NOMO-1 (cell line): ENCODE measurements at regions not wholly inside any gene's neighbourhood (a gene's known extent, or its start where the extent isn't known, plus 50 kb on each side); places are given as distances from the start of the nearest gene placed in this dataset.

Source experiments
- DNase-seq, 2 experiments: peaks; one replicate each; lab custom pipeline; 2025; ENCODE audit not compliant: unreplicated experiment in 2 of 2; lab: John Stamatoyannopoulos, UW

DNA sequence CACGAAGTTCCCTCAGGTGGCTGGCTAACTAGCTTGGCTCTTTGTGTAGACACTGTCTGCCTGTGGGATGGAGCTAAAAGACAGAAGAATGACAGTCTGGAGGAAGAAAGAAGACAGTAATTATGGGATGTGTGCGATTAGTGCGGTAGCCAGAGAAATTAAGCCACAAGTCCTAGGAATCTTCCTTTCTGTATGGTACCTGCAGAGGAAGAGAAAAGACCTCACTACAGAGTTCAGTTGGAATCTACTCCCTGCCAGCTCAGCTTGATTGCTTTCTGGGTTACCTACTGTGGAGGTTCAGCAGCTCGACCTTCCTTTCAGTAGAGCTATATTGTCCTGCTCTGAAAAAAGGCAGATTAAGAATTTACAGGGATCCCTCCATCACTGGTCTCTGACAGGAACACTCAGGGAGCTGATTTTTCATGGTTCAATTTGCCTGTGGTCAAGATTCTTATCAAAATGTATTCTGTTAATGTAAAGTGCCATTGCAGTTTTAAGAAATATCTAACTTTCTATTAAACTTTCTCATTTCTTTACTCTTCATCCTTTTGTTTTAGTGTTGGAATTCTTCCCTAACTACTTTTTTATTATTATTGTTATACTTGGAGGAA, 187.2 kb downstream of the CENPW start:
- DNase-seq: no peak

DNA sequence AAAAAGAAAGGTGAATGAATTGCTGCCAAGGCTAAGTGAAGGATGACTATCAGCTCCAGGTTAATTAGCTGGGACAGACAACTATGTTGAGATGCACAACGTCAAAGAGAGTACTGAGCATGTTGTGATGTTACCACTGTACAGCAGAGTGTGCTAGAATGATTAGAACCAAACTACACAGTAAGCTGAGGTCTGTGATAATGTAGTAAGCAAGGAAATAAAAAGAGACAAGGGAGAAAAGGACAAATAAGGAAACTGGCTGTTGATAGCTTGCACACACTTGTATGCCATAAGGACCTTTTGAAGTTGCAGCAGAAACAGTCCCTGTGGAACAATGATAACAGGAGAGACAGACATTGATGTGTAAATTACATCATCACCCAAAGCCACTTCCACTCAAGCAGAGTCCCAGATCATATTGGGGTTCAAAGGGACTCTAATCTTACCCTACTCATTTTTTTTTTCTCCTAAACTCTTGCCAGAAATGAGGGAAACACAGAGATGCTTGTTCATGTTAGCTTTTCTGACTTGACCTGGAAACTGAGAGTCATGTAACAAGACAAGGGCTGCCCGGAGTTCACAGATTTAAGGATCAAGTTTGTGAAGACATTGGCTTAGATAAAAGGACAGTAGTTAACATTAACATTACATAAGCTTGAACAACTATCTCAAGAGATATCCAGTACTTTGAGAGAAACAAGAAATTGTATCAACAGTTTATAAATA, 189.9 kb downstream of the CENPW start:
- DNase-seq: no peak

DNA sequence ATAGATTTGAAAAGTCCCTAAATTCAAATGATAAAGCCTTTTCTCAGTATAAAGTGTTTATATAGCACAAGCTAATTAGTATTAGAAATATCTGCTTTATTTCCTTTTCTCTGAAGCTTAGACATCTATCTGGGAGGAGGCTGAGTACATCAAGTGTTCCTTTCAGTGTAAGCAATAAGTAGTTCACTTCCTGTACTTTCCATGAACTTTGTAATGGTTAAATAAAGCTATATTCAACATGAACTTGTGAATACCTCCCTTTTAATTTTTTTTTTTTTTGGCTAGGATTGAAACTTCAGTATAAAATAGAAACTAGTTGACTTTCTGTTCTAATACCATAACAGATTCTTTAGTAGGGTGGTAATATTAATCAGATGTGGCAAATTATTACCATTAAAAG, 190.9 kb downstream of the CENPW start:
- no peak for DNase-seq

DNA sequence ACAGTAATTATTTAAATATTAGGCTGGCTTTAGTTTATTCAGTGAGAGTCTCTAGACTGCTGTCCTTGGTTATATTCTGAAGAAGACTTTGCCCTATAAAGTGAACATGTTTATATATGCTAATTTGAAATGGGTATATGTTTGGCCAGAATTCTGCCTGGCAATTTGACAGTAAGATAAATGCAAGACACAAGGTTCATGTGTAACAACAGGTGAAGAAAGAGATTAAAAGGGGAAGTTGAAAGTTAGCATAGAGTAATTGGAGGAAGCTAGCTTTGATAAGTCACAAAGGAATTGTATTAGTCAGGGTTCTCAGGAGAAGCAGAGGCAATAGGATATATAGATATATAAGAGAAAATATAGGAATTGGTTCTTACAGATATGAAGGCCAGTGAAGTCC, 191.4 kb downstream of the CENPW start:
- peak in 1 of 2 experiments; percentile 27 for DNase-seq

DNA sequence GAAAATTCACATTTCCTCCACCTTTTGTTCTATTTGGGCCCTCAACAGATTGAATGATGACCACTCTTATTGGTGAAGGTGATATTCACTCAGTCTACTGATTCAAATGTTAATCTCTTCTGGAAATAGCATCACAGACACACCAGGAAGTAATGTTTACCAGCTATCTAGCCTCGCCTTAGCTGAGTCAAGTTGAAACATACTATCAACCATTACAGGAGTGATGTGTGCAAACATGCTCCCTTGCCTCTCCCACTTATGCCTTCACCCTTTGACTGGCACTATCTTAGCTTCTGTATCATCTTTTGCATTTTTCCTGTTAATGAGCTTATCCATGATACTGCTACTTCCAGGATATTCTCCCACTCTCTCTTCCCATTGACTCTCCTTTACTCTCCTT, 191.9 kb downstream of the CENPW start:
- no peak for DNase-seq

DNA sequence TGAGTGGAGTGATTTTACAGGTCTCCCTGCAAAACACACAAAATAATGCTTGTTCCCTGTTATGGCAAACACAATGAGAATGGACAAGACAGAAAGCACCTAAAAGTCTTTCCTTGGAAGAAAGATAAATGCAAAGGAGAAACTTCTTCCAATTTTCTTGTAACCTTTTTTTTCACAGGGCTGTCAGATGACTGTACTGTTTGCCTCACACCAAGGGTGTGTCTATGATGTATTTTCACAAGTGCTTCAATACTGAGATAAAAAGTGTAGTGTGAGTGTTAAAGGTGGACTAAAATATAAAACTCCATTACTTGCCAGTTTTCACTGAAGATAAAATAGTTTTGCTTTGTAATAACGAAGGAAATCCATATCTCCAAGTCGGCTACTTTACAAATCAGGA, 194.5 kb downstream of the CENPW start:
- no peak for DNase-seq

DNA sequence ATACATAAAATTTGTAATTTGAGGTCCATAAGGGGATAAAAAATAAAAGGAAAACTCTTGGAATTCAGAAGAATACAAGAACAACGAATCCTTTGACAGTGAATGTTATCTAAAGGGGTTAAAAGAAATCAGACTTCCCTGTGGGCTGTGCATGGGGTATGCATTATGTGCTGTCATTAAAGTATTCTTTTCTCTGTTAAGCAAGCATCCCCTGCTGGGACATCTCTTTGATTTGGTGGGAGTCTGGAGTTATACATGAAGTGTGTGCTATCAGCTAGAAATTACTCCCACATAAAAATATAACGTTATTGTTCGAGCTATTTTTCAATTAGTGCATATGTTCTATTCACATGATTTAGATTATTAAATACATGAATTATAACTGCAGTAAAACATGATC, 195.2 kb downstream of the CENPW start:
- DNase-seq: no peak

DNA sequence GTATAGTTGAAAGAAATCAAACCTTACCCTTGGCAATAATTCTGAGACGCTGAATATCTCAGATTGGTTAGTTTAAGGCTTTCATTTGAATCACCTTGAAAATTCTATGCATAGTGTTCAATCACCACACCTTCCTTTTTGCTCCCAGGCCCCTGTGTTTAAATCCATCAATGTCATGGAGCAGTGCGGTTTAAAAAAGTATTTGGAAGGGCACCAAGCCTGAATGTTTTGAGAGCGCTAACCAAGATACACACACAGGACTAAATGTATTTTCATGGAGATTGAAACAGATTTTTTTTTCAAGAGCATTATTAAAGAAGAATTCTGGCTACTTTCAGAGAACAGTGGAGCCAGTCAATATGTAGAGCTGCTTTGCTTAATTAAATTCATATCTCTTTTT, 195.7 kb downstream of the CENPW start:
- no peak for DNase-seq

DNA sequence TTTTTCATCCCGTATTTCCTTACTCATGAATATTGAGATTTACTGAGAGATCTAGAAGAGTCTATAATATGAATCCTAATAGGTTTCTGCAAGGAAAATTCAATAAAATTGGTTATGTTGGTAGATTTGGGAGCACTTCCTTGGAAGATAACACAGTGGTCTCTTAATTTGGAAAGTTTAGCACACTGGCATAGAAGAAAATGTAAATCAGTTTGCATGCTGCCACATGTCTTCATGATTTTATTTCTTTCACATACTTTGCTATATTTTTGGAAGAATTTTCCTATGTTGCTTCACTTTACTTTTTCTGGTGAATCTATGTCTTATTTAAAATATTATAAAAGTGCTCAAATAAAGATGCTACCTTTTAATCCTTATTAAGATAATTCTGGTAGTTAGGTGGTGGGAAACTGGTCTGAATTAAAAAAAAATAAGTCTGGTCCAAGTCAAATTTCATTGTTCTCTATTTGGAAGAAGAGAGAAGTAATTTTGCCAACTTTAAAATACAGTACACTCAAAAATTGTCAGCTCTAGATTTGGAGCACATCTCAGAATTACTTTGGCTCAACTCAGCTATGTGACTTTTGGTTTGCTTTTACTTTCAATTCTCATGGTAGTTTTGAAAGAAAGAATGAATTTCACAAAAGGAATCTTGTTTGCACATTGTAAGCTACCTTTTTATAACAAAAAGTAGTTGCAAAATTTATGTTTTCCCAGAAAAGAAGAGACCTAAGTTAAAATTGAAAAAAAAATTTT, 197.3 kb downstream of the CENPW start:
- no peak for DNase-seq

DNA sequence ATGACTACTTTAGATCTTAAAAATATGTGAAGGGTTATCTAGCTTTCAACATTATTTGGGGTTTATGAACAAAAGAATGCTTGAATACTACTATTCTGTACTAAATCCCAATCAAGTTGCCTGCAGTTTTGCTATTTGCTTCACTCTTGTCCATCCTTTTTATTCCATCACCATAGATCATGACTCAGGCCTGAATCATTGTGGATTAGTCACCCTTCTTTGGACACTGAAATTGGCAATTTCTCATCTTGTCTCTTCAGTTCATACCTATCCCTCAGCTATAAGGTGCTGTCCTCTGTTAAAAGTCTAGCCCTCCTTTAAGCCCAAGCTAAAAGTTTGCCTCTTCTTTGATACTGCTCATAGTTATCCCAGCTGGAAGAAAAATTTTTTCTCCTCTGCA, 199.1 kb downstream of the CENPW start:
- DNase-seq: no peak

DNA sequence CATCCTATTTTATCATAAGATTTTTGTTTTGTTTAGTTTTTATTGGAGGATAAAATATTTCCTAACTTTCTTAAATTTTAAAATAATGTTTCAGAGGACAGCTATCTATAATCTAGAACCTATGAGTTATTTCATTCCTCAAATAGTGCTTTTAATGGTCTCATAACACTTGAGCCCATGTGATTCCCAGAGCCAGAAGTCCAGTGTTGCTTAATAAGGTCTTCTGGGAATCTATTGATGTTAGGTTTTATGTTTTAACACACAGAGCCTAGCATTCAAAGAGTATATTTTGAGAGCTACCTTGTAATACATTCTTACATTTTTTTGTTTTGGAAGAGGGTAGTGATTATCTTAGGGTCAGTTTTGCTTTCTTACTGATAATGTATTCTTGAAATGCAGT, 200.2 kb downstream of the CENPW start:
- no peak for DNase-seq

DNA sequence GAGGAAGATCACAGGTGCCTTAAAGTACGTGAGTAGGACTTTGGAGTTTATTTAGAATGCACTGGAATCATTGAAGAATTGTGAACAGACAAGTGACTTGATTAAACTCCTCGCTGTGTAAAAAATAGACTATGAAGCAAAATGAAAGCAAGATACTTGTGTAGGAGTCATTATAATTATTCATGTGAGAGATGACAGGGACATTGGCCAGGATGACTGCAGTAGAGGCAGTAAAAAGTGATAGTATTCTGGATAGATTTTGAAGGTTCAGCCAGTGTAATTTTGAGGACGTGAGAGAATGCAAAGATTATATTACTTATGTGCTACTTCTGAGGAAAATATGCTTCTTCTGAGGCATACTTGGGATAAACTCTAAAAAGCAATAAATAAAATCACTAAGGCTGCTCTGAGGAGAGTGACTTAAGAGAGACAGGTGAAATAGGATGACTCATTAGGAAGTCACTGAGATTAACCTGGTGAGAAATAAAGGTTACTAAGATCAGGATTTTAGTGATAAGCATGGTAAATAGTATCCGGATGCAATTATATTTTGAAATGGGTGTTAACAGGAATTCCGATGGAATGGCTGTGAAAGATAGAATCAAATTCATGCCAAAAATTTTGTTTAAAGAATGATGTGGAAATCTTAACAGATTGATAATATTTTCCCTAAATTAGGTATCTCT, 202.0 kb downstream of the CENPW start:
- DNase-seq: no peak

DNA sequence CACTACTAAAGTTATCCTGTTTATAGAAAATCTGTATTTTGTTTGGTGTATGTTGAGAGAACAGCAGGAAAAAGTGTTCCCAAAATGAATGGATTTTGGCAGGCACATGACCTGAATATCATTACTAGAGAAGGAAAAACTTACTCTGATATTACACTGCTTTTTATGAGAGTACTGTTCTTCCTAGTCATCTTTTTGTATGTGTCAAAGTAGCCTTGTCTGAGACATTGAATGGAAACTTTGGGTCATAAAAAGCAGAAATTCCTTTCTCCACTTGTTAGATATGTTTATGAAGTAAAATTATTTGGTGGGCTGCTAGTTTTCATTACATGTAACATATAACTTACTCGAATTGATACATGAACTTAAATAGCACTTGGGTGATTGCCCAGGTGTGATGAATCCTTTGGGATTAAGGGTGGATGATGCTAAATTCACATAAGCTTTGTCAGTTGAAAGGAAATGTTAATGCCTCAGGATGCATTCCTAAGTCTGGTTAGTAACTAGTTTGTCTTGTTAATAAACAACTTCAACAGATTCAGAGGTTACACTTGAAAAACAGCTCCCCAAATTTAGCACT, 206.7 kb downstream of the CENPW start:
- no peak for DNase-seq

DNA sequence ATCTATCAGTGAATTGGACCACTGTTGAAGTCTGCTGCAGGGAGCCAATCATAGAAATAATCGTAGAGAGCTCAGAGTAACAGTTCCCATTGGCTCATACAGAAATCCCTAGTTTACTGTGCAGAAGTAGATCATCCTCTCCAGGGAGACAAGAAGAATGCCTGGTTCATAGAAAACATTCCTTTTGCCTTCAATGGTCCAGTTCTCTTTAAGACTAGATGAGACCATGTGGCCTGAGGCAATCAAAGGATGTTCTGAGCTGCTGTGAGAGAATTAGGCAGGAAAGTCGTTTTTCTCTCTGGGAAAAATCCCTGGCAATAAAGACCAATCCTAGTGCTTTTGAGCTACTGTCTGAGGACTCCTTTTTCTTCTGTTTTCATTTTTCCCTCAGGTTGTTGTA, 208.4 kb downstream of the CENPW start:
- DNase-seq: no peak

DNA sequence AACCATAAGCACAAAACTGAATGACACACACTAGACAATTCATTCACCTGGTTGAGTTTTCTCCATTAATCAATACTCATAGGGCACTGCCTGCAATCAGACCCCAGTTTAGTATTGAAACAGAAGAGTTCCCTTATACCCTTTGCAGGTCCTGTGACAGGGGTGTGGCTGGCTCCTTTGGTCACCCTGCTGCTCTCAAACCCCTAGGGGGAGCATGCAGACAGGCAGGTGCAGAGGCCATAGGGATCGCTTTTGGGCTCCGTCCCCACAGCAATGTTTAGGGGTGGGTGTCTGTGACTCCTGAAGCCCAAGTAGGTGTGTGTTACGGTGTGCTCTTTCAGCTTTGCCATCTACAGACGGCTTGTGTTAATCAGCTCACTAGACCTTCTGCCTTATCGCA, 210.4 kb downstream of the CENPW start:
- DNase-seq: no peak

DNA sequence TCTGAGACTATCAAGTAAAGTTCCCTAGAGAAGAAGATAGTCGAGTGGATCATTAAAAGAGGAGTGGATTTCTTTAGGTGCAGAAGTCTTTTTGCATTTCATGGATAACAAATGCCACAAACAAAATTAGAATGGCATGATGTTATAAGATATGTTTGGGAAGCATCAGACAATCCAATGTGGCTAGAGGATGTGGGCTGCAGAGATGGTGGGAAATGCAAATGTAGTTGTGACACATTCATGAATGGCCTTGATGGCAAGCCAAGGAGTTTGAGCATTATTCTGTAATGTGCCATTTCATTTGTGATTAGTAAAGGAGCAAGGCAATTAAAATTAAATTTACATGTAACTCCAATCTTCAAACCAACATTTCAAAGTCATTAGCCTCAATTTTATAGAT, 211.9 kb downstream of the CENPW start:
- no peak for DNase-seq

DNA sequence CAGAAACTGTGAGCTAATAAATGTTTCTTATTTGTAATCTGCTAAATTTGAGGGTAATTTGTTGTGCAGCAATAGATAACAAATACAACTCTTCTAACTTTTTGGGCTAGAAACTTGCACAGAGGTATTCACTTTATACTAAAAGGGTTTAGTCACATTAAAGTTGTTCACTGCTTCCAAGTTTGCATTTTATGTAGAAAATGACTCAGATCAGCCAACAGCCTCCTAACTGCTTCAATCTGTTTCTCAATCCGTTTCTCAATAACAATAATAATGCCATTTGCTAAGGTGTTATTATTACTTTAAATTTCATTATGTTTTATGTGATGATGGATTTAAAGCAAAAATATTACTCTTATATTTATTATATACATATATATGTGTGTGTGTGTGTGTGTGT, 213.9 kb downstream of the CENPW start:
- no peak for DNase-seq

DNA sequence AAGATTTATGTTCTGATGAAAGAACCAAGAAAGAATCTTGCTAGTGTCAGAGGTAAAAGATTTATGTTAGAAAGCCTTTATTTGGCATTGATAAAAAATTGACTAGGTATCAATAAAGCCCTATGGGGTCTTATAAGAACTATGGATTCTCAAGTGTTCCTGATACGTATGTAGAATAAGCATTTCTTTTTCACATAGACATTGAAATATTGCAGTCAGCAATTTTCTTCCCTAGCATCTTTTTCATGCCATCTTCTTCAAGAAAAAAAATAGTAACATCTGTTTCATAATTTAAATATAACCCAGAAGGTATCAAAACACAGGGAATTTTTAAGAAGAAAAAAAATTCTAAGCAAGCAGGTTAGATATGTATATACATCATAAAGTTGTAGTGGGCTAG, 230.6 kb downstream of the CENPW start:
- no peak for DNase-seq

DNA sequence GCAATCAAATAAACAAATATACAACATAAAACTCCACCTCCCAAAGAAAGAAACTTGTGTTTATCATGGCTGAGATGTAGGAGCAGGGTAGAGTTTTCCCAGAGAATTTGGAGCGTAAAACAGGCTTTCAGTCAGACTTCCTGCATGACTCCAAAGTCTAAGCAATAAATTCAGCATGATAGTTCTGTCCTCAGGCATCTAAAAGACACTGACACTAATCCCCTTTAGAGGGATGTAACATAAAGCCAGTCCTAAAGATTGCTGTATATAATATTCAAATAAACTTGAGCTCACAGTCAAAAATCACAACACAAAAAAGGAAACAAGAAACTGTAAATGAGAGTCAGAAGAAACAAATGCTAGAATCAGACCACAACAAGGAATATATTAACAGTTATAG, 234.4 kb downstream of the CENPW start:
- no peak for DNase-seq

DNA sequence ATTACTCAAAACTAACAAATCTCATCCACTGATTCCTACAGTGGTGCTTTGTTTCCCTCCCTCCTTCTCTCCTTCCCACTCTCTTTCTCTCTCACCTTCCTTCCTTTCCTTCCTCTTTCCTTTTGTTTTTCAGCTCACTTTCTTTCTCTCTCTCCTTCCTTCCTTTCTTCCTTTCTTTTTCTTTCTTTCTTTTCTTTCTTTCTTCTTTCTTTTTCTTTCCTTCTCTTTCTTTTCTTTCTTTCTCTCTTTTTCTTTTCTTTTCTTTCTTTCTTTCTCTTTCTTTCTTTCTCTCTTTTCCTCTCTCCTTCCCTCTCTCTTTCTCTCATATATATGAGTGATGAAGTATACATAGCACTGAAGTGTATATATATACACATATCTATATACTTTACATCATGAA, 241.4 kb downstream of the CENPW start:
- no peak for DNase-seq

DNA sequence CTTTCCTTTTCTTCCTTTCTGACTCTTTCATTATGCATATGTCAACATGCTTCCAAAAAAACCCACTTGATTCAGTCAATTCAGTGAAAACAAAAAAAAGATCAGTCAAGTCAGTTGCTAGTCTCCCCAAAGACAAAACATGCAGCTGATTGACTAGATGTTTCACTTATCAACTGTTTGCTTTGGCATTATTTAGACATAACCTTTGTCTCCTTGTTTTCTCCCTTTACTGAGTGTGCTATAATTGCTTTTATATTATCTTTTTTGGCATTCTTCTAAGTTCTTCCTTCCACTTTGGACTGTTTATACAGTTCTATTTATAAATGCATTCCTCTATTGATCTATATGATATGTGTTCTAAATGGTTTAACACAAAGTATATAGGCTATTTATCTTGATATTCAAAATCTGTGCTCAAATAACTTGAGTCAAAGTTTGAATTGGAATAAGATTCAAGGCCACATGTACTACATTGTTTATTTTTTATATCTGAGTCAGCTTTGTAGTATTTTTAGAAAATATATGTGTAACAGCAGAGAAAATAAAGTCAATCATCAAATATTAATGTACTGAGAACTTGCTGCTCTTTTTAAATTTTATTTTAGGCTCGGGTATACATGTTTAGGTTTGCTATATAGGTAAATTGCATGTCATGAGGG, 260.5 kb downstream of the CENPW start:
- DNase-seq: no peak
